ENCODE measurements at regions not wholly inside any gene's neighbourhood (a gene's known extent, or its start where the extent isn't known, plus 50 kb on each side); places are given as distances from the start of the nearest gene placed in this dataset.

DNA sequence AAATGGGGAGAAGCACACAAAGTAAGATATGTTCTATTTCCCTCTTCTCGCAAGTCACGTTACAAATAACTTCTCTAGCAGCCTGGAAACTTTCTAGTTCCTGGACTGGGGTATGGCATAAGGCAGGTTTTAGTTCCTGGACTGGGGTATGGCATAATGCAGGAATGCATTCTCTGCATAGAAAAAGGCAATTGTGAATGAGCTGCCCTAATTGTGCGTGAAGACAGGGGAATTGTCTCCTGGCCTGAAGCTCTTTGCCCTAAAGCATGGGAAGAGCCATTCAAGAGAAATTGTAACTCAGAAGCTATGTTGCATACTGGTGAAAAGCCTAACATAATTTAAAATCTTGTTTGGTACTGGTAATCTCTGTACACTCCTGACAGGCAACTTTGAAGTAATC lies 54.3 kb upstream of the CBLB start:
- no peak for DNase-seq (ENCODE audit: extremely low read depth, low read depth)
- TF ChIP-seq, protein P1, sequence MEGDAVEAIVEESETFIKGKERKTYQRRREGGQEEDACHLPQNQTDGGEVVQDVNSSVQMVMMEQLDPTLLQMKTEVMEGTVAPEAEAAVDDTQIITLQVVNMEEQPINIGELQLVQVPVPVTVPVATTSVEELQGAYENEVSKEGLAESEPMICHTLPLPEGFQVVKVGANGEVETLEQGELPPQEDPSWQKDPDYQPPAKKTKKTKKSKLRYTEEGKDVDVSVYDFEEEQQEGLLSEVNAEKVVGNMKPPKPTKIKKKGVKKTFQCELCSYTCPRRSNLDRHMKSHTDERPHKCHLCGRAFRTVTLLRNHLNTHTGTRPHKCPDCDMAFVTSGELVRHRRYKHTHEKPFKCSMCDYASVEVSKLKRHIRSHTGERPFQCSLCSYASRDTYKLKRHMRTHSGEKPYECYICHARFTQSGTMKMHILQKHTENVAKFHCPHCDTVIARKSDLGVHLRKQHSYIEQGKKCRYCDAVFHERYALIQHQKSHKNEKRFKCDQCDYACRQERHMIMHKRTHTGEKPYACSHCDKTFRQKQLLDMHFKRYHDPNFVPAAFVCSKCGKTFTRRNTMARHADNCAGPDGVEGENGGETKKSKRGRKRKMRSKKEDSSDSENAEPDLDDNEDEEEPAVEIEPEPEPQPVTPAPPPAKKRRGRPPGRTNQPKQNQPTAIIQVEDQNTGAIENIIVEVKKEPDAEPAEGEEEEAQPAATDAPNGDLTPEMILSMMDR (IDR thresholded peaks at IDR 0.05; ENCODE audit: low read depth, low read length) = no peak

DNA sequence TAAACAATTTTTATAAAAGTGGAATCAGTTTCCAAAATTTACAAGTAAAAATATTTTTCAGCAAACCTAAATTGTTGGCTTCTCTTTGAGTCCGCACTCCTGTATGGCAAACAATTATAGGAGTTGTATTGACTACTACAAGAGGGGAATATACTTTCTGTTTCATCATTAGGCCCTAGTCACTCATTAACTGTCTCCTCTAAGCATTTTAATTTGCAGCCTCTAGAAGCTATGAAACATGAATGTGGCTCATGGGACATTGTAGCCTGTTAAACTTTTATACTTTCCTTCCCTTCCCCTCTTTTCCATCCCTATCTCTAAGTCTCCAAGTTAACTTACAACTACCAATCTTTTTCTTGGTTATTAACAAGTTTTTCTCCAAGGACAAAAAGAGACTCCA lies 58.9 kb upstream of the CBLB start:
- TF ChIP-seq, protein P1 (IDR thresholded peaks at IDR 0.05; ENCODE audit: low read depth, low read length) = no peak
- no peak for DNase-seq (ENCODE audit: extremely low read depth, low read depth)

DNA sequence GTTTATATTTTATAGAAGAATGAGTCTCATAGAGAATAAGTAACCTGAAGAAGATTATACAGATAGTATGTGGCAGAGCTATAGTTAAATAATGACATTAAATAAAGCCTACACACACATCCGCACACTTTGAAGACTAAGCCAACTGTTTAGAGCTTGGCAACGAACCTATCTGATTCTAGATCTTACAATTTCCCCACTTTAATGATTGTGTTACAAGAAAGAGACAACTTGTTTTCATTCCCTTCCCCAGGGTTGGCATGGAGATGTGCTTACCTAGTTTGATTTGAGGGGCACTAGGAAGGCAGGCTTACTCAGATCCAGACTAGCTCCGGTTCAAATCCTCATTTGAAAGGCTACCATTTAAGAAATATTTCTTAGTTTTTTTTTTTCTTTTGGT lies 61.9 kb upstream of the CBLB start:
- no peak for DNase-seq (ENCODE audit: extremely low read depth, low read depth)
- TF ChIP-seq, protein P1 (IDR thresholded peaks at IDR 0.05; ENCODE audit: low read depth, low read length) = no peak

DNA sequence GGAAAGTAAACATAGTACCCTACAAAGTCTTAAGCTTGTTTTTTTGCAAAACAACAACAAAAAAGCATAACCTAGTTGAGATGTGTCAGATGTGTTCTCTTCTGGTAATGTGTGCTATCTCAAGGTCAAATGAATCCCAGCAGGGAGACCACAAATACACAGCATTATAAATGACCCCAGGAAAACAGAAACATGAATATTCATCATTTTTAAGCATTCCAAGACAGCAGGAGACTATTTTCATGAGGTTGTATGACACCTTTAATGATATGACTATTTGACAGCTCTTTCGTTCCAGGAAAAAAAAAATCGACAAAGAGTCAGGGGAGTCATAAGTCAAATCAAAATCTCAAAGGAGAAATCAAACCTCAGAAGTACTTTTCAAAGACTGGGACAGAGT lies 62.7 kb upstream of the CBLB start:
- TF ChIP-seq, protein P1 (IDR thresholded peaks at IDR 0.05; ENCODE audit: low read depth, low read length) = no peak
- DNase-seq (ENCODE audit: extremely low read depth, low read depth) = no peak

DNA sequence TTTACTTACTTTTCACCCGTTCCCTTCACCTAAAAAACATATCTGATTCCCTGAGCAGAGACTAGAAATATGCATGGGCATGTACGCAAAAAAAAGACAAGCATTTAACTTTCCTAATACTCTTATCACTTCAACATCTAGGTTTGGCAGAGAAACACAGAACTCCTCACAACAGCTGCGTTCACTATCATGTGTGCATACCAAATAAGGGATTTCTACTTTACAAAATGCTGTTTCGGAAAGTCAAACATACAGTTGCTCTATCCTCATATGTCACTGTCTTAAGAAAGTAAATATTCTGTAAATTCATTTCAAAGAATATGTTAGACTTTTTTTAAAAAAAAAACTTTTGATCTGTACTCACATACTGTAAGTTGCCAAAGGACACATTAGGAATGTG lies 65.1 kb upstream of the CBLB start:
- TF ChIP-seq, protein P1 (IDR thresholded peaks at IDR 0.05; ENCODE audit: low read depth, low read length) = no peak
- no peak for DNase-seq (ENCODE audit: extremely low read depth, low read depth)

DNA sequence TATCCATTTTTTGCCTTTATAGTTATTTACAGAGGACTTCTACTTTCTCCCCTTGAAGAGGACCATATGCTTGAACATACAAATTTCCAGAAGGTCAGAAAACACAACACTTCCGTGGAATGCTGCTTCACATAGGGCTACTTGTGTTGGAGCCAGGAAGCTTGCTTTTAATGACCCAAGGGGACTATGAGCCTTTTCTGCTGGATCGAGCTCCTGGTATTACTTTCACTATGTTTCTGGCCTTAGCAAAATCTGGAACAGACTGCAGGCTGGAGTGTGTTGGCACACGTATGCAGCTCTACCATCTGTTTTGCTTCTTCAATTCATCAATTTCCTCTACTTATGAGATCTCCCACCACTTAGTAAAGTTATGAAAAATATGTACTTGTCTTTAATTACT lies 69.3 kb upstream of the CBLB start:
- DNase-seq (ENCODE audit: extremely low read depth, low read depth) = peak; percentile 24
- TF ChIP-seq, protein P1 (IDR thresholded peaks at IDR 0.05; ENCODE audit: low read depth, low read length) = no peak

DNA sequence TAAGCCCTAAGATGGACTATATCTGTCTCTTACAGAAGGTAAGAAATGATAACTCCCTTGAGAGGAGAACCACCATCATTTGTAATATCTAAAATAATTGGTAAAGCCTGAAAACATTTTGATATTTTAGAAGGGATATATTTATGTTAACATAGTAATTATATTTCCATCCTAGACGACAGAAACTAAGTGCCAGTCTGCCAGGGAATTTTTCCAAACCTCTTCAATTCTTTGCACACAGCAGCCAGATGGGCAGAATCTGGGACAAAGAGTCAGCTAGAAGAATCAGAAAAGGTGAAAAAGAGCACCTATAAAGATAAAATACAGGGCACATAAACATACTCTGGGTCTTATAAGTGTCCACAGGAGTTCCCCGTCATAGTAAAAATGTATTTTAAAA lies 70.0 kb upstream of the CBLB start:
- DNase-seq (ENCODE audit: extremely low read depth, low read depth) = no peak
- TF ChIP-seq, protein P1 (IDR thresholded peaks at IDR 0.05; ENCODE audit: low read depth, low read length) = no peak
